ENCODE measurements at regions not wholly inside any gene's neighbourhood (a gene's known extent, or its start where the extent isn't known, plus 50 kb on each side); places are given as distances from the start of the nearest gene placed in this dataset.

DNA sequence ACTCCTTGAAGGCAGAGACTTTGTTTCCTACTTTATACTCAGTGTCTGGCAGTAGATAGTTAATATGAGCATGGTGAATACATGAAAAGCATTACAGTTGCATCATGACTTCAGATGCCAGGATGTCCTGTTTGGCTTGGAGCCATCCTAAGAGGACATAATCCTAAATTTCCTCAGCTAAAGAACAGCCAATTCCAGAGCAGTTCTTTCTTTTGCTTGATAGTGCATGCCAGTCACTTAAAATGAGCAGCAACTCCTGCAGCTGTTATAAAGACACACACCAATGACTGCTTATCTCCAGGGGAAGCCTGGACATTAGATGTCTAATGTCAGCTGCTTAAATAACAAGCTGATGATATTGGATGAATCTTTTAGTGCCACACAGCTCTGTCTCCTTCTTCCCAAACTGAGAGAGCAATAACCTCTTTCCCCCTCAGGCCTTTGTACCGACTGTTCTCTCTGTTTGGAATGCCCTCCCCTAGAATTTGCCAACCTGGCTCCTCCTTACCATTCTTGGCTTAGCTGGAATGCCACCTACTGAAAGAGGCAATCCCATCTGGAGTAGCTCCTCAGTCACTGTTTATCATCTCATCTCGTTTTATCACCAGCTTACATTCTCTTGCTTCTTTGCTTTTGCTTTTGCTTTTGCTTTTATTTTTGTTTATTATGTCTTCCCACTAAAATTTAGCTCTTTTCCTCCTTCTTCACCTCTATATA lies 100.8 kb upstream of the USP38 start:
- DNase-seq, result no peak

DNA sequence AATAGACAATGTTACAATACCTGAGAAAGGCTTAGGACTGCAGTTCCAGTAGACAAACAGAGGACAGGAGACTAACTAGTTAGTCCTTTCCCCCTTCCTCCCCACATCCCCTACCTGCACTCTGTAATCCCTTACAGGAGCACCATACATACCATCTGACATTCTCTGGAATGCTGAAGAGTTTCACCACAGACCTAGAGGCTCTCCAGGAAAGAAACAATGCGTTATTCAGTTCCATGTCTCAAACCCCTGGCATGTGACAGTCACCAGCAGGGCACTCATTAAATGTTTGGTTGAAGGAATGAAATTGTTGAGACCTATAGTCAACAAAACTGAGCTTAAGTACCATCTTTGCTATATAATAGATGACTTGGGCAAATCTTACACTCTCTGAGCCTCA lies 100.2 kb upstream of the USP38 start:
- DNase-seq, result no peak

DNA sequence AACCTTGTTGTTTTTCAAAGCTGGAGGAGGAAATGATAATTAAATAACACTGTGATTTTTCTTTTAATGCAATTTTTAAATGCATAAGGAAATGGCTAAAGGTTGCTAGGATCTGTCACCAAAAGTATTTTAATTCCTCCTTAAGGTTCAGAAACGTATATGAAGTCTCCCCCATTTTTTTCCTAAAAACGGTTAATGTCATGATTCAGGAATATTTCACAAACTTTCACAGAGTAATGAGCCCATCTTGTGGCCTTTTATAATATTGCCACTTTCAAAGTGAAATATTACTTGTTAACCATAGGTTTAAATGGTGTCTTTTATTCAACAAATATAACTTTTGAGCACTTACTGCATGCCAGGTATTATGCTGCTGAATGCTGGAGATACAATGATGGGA lies 99.5 kb upstream of the USP38 start:
- DNase-seq, result no peak

DNA sequence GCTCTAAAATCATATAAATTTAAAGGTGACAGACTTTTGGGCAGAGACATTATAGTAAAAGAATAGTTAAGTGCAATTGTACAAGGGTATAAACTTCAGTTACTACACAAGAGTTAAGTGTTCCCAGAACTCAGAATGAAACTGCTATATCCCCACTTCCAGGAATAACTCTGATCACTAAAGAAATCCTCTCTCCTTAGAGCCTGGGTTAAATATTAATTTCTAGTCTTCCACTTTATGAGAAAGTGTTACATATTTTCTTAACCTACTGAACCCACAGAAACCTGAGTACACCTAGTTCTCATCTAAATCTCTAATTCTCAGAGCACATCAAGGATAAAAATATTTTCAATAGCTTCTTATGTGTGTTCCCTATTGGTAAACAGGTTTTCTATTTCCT lies 99.1 kb upstream of the USP38 start:
- no peak for DNase-seq

DNA sequence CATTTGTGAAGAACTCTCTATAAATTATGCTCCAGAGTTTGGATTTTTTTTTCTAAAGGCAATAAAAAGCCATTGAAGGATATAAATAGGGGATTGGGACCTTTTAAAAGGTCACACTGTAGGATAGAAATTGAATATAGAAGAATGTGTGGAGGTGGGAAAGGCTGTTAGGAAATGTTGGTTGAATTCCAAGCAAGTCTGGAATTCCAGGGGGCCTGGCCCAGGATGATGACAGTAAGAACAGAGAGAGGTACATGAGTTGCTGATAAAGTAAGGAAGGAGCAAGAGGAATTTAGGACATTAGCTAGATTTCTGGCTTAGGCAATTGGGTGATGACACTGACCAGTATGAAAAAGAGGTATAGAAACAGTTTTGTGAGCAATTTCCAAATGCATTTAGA lies 95.4 kb upstream of the USP38 start:
- no peak for DNase-seq

DNA sequence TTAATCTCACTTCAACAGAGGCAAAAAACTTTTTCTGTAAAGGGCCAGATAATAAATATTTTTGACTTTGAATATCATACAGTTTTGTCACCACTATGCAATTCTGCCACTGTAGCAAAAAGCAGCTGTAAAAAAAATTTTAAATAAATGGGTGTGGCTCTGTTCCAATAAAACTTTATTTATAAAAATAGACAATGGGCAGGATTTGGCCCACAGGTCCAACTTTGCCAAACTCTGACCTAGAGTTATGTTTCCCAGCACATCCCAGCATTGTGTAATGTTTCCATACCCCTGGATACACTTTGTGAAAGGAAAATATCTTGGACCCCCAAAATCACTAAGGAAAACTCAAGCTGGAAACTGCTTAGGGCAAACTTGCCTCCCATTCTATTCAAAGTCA lies 94.9 kb upstream of the USP38 start:
- no peak for DNase-seq

DNA sequence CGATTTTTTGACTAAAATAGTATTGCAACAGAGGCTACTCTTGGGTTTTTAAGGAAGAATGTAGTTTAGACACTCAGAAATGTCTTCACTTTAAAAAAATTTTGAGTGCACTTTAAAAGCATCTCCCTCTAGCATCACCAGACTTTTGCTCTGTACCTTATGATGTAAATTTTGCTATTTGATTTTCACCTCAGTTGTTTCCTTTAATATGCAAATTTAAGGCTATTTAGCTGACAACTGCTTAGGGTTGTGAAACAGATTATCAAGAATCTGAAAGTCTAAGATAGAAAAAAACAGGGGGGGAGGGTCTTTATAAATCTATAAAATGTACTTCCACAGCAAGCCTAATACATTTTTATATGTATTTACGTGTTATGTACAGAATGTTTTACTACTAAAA lies 92.9 kb upstream of the USP38 start:
- no peak for DNase-seq

DNA sequence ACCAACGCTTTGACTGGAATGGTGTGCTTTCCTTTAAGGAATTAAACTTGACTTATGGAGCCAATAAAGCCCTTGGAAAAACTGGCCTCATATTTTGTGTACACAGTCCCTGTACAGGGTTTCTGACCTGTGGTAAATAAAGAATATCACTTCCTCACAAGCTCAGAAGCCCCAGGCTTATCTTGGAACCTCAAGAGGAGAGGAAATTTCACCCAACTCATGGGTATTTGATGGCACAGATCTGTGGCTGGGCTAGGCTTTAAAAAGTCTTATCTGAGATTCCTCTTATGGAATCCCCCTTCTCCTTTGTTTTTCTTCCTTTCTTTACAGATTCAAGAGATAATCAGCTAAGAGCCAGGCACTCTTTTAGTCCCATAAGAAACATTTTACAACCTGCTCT lies 89.3 kb upstream of the USP38 start:
- DNase-seq, result no peak

DNA sequence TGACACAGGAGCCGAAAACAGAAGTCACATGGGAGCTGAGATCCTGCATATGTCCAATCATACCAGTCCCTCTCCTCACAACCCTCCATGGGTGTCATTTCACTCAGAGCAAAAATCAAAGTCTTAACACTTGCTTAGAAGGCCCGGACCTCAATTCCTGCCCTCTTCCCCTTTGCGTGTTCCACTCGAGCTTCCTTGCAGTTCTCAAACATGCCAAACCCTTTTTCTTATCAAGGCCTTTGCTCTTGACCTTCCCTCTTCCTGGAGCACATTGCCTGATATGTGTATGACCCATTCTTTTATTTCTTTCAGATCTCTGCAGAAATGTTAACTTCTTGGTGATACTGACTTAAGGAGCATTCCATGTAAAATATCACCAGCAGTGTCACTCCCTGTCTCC lies 87.0 kb upstream of the USP38 start:
- no peak for DNase-seq

DNA sequence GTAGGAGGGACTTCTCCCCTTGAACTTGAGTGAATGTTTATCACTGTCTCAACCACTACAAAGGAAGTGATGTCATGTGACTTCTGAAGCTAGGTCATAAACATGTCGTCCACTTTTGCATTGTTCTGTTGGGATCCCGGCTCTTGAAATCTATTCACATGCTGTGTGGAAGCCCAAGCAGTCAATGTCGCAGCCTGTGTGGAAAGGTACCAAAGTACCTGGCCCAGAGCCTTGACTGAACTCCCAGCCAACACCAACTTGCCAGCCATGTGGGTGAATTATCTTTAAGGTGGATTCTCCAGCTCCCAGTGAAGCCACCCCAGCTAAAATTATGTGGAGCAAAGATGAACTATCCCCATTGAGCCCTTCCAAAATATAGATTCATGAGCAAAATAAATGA lies 85.0 kb upstream of the USP38 start:
- no peak for DNase-seq

DNA sequence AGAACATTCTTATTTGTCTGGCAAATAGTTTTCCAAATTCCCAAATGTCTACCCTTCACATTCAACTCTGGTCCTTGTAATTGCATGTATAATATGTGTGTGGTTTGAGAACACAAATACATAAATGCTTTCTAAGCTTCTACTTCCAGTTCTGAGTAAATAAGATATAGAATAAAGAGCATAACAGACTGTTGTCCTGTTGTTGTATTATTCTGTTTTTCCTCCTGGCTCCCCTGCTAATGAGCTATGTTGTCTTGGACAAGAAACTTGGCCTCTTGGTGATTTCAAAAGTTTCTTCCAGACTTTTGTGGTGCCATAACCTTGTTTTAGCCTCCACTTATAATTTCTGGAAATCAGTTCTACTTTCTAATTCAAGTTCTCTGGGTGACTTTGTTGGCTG lies 75.3 kb upstream of the USP38 start:
- DNase-seq, result no peak

DNA sequence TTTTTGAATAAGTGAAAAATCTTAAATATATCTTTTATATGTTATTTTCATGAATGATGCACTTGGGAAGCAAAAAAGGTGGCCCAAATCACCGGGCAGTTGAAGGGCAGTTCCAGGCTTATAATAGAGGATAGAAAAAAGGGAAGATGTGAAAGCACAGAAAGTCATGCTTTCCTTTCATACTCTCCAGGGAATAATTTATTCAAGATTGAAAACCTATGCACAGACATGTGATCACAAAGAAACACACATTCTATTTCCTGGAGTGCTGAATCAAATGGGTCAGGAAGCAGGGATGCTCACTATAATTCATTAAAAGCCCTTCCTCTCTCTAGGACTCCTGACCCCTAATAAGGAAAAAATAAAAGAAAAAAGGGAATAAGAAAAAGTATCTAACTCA lies 66.1 kb upstream of the USP38 start:
- DNase-seq, result no peak

DNA sequence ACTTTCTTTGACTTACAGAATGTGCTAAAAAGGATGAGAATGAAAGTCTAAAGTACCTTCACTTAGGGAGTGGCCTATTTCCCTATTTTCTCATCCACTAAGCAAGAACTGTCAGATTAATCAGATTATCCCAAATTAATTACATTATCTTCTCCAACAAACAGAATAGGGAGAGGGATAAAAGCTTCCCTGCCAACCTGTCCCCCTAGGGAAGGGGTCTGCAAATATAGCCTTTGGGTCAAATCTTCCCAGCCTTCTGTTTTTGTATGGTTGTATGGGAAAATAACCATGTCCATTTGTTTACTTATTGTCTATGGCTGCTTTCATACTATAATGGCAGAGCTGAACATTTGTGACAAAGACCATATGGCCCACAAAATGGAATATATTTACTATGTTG lies 57.1 kb upstream of the USP38 start:
- no peak for DNase-seq

DNA sequence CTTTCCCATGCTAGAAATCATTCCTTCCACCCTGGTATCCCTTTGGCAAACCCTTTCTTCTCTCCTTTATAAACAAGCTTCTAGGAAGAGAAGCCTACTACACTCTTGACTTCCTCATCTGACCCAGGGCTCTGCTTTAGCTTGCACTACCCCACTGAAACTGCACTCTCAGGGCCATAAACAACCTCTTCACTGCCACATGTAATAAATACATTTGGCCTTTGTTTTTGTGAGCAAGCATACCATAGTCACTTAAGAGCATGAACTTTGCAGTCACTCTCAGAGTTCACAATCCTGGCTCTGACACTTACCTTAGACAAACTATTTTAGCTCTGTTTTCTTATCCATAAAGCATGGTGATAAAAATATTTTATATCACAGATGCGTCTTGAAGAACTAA lies 50.7 kb upstream of the USP38 start:
- no peak for DNase-seq
